Activated CD8-positive, alpha-beta T cell treated with anti-CD3 and anti-CD28 coated beads for 36 hours (primary cell): ENCODE measurements at regions not wholly inside any gene's neighbourhood (a gene's known extent, or its start where the extent isn't known, plus 50 kb on each side); places are given as distances from the start of the nearest gene placed in this dataset.

Experiments
- ATAC-seq: fragments of 200-7000 bp; cut with Tn5 transposase; one replicate; pipeline ENCODE4 v1.10.0; 2021; ENCODE audit warnings: mild to moderate bottlenecking, moderate library complexity
- CTCF ChIA-PET: fragments of 350-600 bp; sonication (Branson Sonifier 250); formaldehyde crosslinking; loops from one replicate; lab custom pipeline; 2021; ENCODE audit warnings: antibody characterized with exemption; lab: Charles Lee
- POLR2A ChIA-PET: fragments of 350-600 bp; sonication (Branson Sonifier 250); formaldehyde crosslinking; loops from one replicate; lab custom pipeline; 2021; ENCODE audit warnings: antibody characterized with exemption; lab: Charles Lee
- DNase-seq: peaks from one replicate; pipeline ENCODE4 v3.0.0-alpha.2; 2020
- H3K27ac Mint-ChIP-seq: one replicate; pipeline ENCODE4 v1.8.0; 2021; ENCODE audit warnings: mild to moderate bottlenecking, mixed read lengths
- H3K27me3 Mint-ChIP-seq: one replicate; pipeline ENCODE4 v1.8.0; 2021; ENCODE audit warnings: mixed read lengths
- H3K36me3 Mint-ChIP-seq: one replicate; pipeline ENCODE4 v1.8.0; 2021; ENCODE audit warnings: low read depth, mixed read lengths
- H3K4me1 Mint-ChIP-seq: one replicate; pipeline ENCODE4 v1.8.0; 2021; ENCODE audit warnings: low read depth, mixed read lengths
- H3K4me3 Mint-ChIP-seq: one replicate; pipeline ENCODE4 v1.8.0; 2021; ENCODE audit warnings: mild to moderate bottlenecking, moderate library complexity, mixed read lengths
- H3K9me3 Mint-ChIP-seq: one replicate; pipeline ENCODE4 v1.8.0; 2021; ENCODE audit warnings: mixed read lengths
- intact Hi-C: fragments of 100-400 bp; cut with micrococcal nuclease; formaldehyde crosslinking; loops from one replicate; pipeline ENCODE4 v1.10.0; 2022
- TF ChIP-seq, protein P1 (sequence below): fragments of 200-600 bp; IDR thresholded peaks from one replicate; pipeline ENCODE4 v1.8.0; 2022; ENCODE audit warnings: antibody characterized with exemption, mild to moderate bottlenecking

DNA sequence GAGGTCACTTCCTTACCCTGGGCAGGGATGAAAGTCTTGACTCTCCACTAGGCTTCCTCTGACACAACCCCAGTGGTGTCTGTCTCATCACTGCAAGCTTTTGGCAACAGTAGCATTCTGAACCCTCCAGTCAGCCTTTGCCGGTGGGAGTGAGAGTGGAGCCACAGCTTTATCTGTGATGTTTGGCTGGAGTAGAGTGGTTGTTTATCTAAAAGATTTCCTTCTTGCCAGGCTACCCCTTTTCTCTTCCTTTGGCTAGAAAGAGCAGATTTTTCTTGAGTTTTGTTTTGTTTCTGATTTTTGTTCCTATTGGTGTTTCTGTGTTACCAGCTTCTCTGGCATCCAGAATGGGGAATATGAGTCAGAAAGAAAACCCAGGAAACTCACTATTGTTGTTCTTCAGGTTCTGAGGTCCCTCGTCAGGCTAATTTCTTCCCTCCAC is 98.9 kb upstream of the KIF5B start:
- Mint-ChIP-seq H3K9me3 (peaks cover 10% of the 10 kb centered on the region), H3K27me3 (no peaks in the 10 kb centered on the region), H3K27ac (no peak overlapping the region), H3K4me1 (peaks cover 7% of the 10 kb centered on the region), H3K36me3 (peaks cover 5% of the 10 kb centered on the region), H3K4me3 (no peak overlapping the region)
- CTCF ChIA-PET, result interaction anchor here (1.0 kb wide), 1 partner anchor 293 kb away, joined by 3 read pairs; no protein-coding TSS in a partner anchor
- no peak for ATAC-seq
- intact Hi-C loops, result no loop called here
- TF ChIP-seq, protein P1, sequence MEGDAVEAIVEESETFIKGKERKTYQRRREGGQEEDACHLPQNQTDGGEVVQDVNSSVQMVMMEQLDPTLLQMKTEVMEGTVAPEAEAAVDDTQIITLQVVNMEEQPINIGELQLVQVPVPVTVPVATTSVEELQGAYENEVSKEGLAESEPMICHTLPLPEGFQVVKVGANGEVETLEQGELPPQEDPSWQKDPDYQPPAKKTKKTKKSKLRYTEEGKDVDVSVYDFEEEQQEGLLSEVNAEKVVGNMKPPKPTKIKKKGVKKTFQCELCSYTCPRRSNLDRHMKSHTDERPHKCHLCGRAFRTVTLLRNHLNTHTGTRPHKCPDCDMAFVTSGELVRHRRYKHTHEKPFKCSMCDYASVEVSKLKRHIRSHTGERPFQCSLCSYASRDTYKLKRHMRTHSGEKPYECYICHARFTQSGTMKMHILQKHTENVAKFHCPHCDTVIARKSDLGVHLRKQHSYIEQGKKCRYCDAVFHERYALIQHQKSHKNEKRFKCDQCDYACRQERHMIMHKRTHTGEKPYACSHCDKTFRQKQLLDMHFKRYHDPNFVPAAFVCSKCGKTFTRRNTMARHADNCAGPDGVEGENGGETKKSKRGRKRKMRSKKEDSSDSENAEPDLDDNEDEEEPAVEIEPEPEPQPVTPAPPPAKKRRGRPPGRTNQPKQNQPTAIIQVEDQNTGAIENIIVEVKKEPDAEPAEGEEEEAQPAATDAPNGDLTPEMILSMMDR, result no peak
- POLR2A ChIA-PET, result interaction anchor here (0.6 kb wide), 1 partner anchor 104 kb away, joined by 3 read pairs; no protein-coding TSS in a partner anchor
- DNase-seq, result no peak

DNA sequence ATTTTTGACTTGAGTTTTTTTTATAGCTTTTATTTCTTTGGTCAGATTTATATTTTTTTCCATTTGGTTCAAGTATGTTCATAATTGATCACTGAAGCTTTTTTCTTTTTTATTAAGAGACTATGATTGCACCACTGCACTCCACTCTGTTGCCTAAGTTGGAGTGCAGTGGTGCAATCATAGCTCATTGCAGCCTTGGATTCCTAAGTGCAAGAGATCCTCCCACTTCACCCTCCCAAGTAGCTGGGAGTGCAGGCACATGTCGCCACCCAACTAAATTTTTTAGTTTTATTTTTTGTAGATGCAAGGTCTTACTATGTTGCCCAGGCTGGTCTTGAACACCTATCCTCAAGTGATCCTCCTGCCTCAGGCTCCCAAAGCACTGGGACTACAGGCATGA is 97.7 kb upstream of the KIF5B start:
- Mint-ChIP-seq H3K27me3 (no peaks in the 10 kb centered on the region), H3K4me1 (peaks cover 11% of the 10 kb centered on the region), H3K9me3 (peaks cover 10% of the 10 kb centered on the region), H3K4me3 (no peak overlapping the region), H3K27ac (no peak overlapping the region), H3K36me3 (peaks cover 5% of the 10 kb centered on the region)
- ATAC-seq, result no peak
- TF ChIP-seq, protein P1, result no peak
- CTCF ChIA-PET, result no interaction called here
- POLR2A ChIA-PET, result no interaction called here
- DNase-seq, result no peak
- intact Hi-C loops, result no loop called here

DNA sequence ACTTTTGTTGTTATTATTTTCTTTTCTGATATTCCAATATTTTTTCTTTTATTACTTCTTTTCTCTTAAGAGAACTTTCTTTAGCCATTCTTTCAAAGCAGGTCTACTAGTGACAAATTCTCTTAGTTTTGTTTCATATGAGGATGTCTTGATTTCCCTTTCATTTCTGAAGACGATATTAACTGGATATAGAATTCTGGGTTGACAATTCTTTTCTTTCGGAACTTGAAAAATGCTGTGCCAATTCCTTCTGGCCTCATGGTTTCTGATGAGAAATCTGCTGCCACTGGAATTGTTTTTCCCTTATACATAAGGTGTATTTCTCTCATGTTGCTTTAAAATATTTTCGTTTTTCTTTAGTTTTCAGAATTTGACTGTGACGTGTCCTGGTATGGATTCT is 97.0 kb upstream of the KIF5B start:
- DNase-seq, result no peak
- Mint-ChIP-seq H3K27ac (no peak overlapping the region), H3K4me1 (peaks cover 11% of the 10 kb centered on the region), H3K36me3 (peaks cover 5% of the 10 kb centered on the region), H3K9me3 (peaks cover 10% of the 10 kb centered on the region), H3K27me3 (no peaks in the 10 kb centered on the region), H3K4me3 (no peak overlapping the region)
- no peak for ATAC-seq
- intact Hi-C loops, result no loop called here
- ChIA-PET CTCF (no interaction called here), POLR2A (no interaction called here)
- TF ChIP-seq, protein P1, result no peak

DNA sequence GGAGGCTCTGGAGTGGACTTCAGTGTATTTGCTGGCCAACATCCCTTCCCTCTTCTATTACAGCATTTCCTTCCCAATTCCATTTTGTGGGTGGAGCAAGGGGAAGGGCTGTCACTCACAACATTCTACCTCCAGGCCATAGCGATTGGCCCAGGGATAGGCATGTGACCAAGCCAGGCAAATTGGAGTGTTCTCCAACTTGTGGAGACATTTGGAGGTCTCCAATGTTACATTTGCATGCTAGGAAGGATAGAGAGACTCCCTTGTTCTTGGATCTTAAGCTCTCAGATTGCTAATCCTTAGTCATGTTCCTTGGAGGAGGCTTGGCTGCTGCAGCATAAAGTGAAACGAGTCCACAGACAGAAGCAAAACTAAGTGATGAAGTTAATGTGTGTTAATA is 95.6 kb upstream of the KIF5B start:
- peaks cover 10% of the 10 kb centered on the region for H3K9me3 Mint-ChIP-seq
- peaks cover 5% of the 10 kb centered on the region for H3K36me3 Mint-ChIP-seq
- no peak overlapping the region for H3K4me3 Mint-ChIP-seq
- intact Hi-C loops, result no loop called here
- ChIA-PET POLR2A (no interaction called here), CTCF (no interaction called here)
- H3K4me1 Mint-ChIP-seq, result peaks cover 11% of the 10 kb centered on the region
- no peak for DNase-seq
- no peaks in the 10 kb centered on the region for H3K27me3 Mint-ChIP-seq
- TF ChIP-seq, protein P1, result no peak
- H3K27ac Mint-ChIP-seq, result no peak overlapping the region
- ATAC-seq, result no peak

DNA sequence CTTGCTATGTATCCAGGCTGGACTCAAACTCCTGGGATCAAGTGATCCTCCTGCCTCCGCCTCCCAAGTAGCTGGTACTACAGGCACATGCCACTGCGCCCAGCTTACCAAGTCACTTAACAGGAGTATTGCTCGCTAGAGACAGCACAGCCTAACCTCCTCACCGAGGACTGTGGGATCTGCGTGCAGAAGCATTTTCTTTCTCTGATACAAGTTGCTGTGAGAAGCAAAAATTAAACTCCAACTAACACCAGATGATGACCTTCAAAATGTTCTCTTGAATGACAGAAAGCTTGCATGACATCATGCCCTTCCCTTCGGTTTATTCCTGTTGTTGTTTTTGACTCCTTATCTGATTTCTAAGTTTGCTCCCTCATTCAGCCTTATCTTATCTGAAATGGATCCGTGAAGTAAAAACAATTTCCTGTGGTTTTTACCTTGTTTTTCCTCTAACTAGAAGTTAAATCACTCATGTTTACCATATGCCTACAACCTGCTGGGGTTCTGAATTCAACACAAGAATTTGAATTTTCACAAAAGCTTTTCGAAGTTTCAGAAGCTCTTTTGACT is 94.4 kb upstream of the KIF5B start:
- no peak overlapping the region for H3K27ac Mint-ChIP-seq
- CTCF ChIA-PET, result interaction anchor here (0.8 kb wide), 1 partner anchor 41 kb away, joined by 3 read pairs; no protein-coding TSS in a partner anchor

More for the DNA sequence above, 94.4 kb upstream of the KIF5B start:
- no peaks in the 10 kb centered on the region for H3K27me3 Mint-ChIP-seq
- DNase-seq (no peak), ATAC-seq (no peak)
- peaks cover 5% of the 10 kb centered on the region for H3K36me3 Mint-ChIP-seq
- TF ChIP-seq, protein P1, result no peak
- POLR2A ChIA-PET, result no interaction called here
- intact Hi-C loops, result no loop called here
- H3K4me1 Mint-ChIP-seq, result peaks cover 11% of the 10 kb centered on the region
- peaks cover 10% of the 10 kb centered on the region for H3K9me3 Mint-ChIP-seq
- no peak overlapping the region for H3K4me3 Mint-ChIP-seq
